Posterior cingulate gyrus (tissue), 11 donors: ENCODE measurements at regions not wholly inside any gene's neighbourhood (a gene's known extent, or its start where the extent isn't known, plus 50 kb on each side); places are given as distances from the start of the nearest gene placed in this dataset.

Experiments
- DNase-seq, 10 donors: peaks; one replicate each; pipeline versions ENCODE4 v3.0.0 to v3.0.0-alpha.2; 2020 to 2021; ENCODE audit warnings: mixed read lengths in 3 of 10
- intact Hi-C: fragments of 100-400 bp; cut with DNase I; formaldehyde crosslinking; loops from one replicate; pipeline ENCODE4 v1.15.1; 2023

GRCh38 chr5:103434057-103434456 is 128.5 kb downstream of the NUDT12 start:
- intact Hi-C loops = no loop called here
- peak in 2 of 10 donors; percentile 46 to 55 for DNase-seq

DNA sequence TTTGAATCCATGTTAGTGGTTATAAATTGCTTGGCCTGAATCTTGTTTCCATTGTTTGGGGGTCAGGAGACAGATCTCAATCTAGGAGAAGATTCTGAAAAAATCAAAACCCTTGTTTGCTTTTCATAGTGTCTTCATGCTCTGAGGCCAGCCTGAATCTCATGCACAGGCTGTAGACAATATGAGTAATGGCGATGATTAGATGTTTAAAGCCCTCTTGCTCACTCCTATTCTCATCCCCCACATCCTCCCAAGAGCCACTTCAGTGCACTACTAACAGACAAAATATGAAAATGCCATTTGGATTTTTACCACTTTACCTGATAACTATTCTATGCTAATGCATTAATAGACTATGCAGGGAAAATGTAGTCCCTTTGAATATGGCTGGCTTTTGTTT is 129.4 kb downstream of the NUDT12 start:
- no peak for DNase-seq
- intact Hi-C loops = no loop called here

GRCh38 chr5:103428923-103429322 is 133.7 kb downstream of the NUDT12 start:
- no peak for DNase-seq
- intact Hi-C loops = no loop called here

- intact Hi-C loops = no loop called here
- DNase-seq = peak in 8 of 10 donors; percentile 20 to 84 (median 34)
These were observed 134.1 kb downstream of the NUDT12 start for GRCh38 chr5:103428411-103428871.

- intact Hi-C loops = no loop called here
- DNase-seq = no peak
These were observed 135.3 kb downstream of the NUDT12 start for GRCh38 chr5:103427326-103427725.

- DNase-seq = no peak
- intact Hi-C loops = no loop called here
These were observed 136.7 kb downstream of the NUDT12 start for GRCh38 chr5:103425686-103426454.

GRCh38 chr5:103424453-103425205 is 138.0 kb downstream of the NUDT12 start:
- no peak for DNase-seq
- intact Hi-C loops = no loop called here

DNA sequence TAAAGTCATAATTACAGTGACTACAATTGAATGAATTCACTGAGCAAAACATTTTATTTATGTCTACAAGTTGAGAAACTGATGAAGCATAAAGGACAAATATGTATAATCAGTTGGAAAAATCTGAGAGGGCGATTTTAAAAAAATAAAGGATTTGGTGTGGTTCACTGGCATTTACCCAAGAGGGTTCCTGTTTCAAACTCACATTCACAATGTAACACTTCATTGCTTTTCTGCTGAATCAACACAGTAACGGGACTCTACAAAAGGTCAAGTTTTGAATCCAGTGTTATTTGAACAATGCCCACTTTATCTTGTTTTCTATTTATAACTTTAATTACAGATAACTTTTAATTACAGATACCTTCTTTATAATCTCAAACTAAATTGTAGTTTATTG is 138.6 kb downstream of the NUDT12 start:
- DNase-seq = no peak
- intact Hi-C loops = no loop called here

- no peak for DNase-seq
- intact Hi-C loops = no loop called here
These were observed 139.8 kb downstream of the NUDT12 start for GRCh38 chr5:103422756-103423155.

DNA sequence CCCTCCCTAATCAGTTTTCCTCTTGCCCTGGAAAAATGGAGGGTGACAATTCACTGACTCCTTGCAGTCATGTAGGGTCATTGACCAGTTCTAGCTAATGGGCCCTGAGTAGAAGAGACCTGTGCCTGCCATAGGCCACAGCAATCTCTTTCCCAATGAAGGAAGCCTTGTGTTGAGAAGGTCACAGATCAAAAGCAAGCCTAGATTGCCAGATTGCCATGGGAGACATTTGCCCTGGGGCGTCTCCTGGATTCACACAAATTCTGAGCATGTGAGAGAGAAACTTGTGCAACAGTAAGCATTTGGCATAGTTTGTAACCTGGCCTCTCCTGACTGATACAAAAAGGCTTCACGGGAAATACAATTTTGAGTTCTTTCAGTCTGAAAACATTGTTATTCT is 148.0 kb downstream of the NUDT12 start:
- intact Hi-C loops = no loop called here
- DNase-seq = no peak

- intact Hi-C loops = no loop called here
- DNase-seq = no peak
These were observed 150.9 kb downstream of the NUDT12 start for GRCh38 chr5:103411711-103412110.

DNA sequence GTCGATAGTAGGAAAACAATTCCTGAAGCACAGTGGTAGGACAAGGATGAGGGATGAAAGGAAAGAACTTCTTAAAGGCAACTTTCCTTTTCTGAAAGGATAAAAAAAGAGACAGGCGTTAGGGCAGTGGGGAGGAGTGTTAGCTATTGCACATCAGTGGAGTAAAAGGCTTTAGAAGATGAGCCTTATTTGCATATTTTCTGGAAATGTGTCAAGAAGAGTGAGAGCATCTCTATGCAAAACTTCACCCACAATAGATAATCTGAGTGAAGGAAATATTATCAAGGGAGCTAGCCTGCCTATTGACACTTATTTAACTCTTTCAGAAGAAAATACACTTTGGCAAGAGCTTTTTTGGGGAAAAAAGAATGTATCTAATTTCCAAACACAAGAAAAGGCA is 151.6 kb downstream of the MACIR start:
- intact Hi-C loops = no loop called here
- no peak for DNase-seq

GRCh38 chr5:103409013-103409670 is 150.6 kb downstream of the MACIR start:
- DNase-seq = no peak
- intact Hi-C loops = no loop called here

- intact Hi-C loops = no loop called here
- DNase-seq = no peak
These were observed 149.8 kb downstream of the MACIR start for GRCh38 chr5:103408408-103408807.

GRCh38 chr5:103407402-103407801 is 148.8 kb downstream of the MACIR start:
- intact Hi-C loops = no loop called here
- no peak for DNase-seq

DNA sequence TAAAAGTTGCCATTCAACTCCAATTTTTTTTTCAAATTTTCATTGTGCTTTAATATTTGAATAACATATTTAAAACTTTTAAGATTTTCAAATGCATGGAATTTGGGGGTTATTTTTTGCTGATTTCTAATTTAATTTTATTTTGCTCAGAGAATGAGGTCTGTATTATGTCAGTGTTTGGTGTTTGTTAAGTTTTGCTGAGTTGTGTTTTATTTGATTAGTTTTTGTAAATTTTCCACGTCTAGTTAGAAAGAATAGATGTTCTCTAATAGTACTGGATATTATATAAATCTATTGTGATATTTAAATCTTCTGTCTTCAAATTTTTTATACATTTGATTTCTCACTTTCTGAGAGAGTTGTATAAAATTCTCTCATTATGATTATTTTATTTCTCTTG is 145.9 kb downstream of the MACIR start:
- intact Hi-C loops = no loop called here
- DNase-seq = no peak

DNA sequence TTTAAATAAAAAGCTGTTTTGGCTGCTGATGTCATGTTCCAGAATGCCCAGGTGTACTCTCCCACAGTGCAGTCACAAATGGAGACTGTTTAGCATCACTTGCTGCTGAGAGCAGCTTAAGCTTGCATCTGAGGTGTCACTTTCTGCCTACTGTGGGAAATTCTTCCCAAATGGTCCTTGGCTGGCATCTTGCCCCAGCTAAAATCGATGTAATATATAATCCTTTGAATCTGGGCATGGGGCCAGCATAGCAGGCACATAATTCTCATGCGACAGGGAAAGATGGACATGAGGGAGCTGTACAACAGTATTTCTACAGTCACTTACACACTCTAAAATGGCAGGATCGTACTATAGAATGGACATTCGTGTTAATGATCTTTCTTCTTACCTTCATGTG is 144.3 kb downstream of the MACIR start:
- DNase-seq = peak in 1 of 10 donors; percentile 8
- intact Hi-C loops = no loop called here

DNA sequence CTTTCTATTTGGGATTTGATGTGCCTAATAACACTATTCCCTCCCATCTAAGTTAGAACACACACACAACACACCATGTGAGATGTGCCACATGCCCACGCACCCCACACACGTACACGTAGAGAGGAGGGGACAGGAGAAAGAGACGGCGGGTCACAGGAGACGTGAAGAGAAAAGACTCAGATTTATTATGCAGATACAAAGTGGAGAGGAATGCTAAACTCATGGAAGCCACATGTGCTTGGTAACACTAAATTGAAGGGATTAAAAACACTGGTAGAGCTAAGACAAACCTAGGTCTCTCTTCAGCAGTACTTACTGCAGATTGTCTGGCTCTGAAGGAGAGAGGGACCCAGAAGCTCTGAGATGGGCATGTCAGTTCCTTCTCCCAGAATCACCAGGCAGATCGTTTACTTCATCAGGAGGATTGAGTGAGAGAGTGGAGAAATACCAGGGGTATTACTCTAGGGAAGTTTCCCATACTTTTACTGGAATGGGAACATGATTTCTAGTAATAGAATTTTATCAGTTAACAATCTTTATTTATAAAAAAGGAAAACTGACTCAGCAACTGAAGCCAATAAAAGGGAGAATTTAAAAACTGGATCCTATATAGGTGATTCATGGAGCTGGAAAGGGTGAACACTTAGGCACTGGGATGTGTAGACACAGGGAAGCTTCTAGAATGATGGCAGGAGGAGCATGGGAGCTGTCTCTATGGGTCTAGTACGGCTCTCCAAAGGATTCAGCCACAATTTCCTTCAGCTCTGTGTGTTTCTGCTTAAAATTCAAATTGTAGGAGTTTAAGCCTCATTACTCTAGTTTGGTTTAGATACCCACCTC is 139.4 kb downstream of the MACIR start:
- DNase-seq = no peak

DNA sequence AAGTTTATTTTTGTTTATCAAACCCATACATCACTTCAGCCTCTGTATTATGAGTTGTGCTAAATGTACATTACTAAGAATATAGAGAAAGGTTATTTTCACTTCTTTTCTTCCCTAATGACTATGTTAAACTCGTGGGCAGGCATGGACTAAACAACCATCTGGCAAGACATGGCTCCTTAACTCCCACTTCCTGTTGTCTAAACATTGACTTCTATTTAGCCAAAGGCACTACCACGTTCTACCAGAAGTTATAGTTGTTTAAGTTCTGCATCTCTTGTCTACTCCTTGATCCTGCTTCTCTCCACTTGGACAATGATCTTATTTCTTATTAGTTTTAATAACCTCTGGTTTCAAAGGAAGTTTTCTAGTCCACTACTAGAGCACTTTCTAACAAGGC is 136.1 kb downstream of the MACIR start:
- intact Hi-C loops = no loop called here
- no peak for DNase-seq

More for the DNA sequence above, 139.4 kb downstream of the MACIR start:
- intact Hi-C loops = no loop called here

DNA sequence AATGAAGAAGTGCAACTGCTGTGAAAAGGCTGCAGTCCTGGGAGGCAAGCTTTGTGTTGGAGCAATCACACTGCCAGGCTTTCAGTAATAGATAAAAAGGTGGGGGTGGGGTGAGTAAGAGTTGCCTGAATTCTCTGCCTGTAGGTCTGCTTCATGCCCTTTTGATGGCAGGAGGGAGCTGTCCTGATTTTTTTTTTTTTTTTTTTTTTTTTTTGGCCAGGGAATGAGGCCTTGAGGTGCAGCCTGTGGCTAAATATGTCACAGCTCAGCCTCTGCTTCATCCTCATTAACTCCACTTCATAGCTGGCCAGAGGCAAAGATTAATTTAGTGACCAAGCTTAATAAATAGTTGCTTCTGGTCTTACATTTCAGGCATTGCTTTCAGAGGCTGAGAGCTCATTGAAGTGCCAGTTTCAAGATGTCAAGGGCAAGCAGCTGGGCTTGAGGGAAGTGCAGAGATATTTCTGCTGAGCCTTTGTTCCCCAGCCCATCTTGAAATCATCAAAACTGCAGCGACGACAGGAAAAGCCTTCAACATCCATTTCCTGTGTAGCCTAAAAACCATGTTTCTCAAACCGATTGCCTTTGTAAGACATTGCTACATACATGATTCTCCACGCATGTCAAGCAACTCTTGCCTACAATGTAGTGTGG is 134.7 kb downstream of the MACIR start:
- intact Hi-C loops = no loop called here
- no peak for DNase-seq
